Uterus (tissue), 2 donors: ENCODE measurements at regions not wholly inside any gene's neighbourhood (a gene's known extent, or its start where the extent isn't known, plus 50 kb on each side); places are given as distances from the start of the nearest gene placed in this dataset.

Source experiments
- POLR2A ChIP-seq, 2 donors: fragments of 450-650 bp; IDR thresholded peaks; one replicate each; pipeline ENCODE4 v1.6.1; 2016; ENCODE audit warnings: antibody characterized with exemption in 2 of 2, mild to moderate bottlenecking in 1 of 2, moderate library complexity in 1 of 2
- TF ChIP-seq, protein P1 (sequence below), 4 experiments: fragments of 200-600 bp in 2 of 4; fragments of 450-650 bp in 2 of 4; sonication (generic) in 2 of 4; IDR thresholded peaks; one replicate each; pipeline ENCODE4 v1.5.1; 2016 to 2019; ENCODE audit warnings: antibody characterized with exemption in 4 of 4, mild to moderate bottlenecking in 2 of 4, moderate library complexity in 1 of 4

DNA sequence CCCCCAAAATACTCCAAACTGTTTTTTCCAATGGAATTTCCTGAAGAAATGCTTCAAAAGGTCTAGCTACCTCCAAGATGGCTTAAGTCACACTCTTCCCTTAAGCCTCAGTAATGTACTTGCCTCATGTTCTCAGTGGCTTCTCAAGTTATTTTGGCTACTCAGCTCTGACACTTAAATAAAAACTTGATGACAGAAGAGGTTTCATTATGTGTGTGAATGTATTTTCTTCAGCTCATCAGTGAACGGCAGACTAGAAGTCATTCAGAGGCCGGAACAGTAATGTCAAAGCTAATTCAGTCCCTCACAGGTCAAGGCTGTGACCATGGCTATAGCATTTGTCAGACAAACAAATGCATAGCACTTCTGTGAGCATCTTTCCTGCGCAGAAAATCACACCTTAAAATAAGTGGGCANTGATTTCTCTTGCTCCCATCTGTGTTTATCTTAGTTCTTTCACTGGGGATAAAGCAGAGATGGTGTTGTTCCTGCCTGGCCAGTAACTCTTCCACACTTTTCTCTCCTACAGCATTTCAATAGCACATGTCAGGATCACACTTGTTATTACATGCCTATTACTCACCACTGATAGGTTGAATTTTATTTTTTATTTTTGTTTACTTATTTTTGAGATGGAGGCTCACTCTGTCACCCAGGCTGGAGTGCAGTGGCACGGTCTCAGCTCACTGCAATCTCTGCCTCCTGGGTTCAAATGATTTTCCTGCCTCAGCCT lies 68.5 kb upstream of the PLCL2 start:
- TF ChIP-seq POLR2A (IDR thresholded peaks at IDR 0.05) = no peak
- TF ChIP-seq, protein P1, sequence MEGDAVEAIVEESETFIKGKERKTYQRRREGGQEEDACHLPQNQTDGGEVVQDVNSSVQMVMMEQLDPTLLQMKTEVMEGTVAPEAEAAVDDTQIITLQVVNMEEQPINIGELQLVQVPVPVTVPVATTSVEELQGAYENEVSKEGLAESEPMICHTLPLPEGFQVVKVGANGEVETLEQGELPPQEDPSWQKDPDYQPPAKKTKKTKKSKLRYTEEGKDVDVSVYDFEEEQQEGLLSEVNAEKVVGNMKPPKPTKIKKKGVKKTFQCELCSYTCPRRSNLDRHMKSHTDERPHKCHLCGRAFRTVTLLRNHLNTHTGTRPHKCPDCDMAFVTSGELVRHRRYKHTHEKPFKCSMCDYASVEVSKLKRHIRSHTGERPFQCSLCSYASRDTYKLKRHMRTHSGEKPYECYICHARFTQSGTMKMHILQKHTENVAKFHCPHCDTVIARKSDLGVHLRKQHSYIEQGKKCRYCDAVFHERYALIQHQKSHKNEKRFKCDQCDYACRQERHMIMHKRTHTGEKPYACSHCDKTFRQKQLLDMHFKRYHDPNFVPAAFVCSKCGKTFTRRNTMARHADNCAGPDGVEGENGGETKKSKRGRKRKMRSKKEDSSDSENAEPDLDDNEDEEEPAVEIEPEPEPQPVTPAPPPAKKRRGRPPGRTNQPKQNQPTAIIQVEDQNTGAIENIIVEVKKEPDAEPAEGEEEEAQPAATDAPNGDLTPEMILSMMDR (IDR thresholded peaks at IDR 0.05) = no peak
